Omental fat pad (tissue), 3 donors: ENCODE measurements at regions not wholly inside any gene's neighbourhood (a gene's known extent, or its start where the extent isn't known, plus 50 kb on each side); places are given as distances from the start of the nearest gene placed in this dataset.

ENCODE experiments used
- ATAC-seq: fragments of 150-250 bp; one replicate; pipeline ENCODE4 v1.9.1; 2016; ENCODE audit warnings: mild to moderate bottlenecking, moderate library complexity; ENCODE audit not compliant: low FRiP score
- DNase-seq: peaks from one replicate; pipeline ENCODE4 v3.0.0-alpha.2; 2019; ENCODE audit warnings: low spot score
- CTCF ChIP-seq, 3 donors: fragments of 450-650 bp; IDR thresholded peaks; one replicate each; pipeline ENCODE4 v1.5.1; 2016 to 2017; ENCODE audit warnings: antibody characterized with exemption in 3 of 3, mild to moderate bottlenecking in 3 of 3, moderate library complexity in 2 of 3

GRCh38 chr7:19587291-19587690 is 121.5 kb downstream of the POLR1F start:
- ATAC-seq (no peak), DNase-seq (no peak)
- no peak for TF ChIP-seq CTCF (IDR thresholded peaks at IDR 0.05)

GRCh38 chr7:19585761-19586160 is 123.1 kb downstream of the POLR1F start:
- DNase-seq (no peak), ATAC-seq (no peak)
- TF ChIP-seq CTCF (IDR thresholded peaks at IDR 0.05) = no peak

GRCh38 chr7:19575909-19576557 is 132.8 kb downstream of the POLR1F start:
- no peak for TF ChIP-seq CTCF (IDR thresholded peaks at IDR 0.05)
- DNase-seq (no peak), ATAC-seq (no peak)

GRCh38 chr7:19574131-19574530 is 134.7 kb downstream of the POLR1F start:
- DNase-seq = no peak
- no peak for TF ChIP-seq CTCF (IDR thresholded peaks at IDR 0.05)
- no peak for ATAC-seq

- TF ChIP-seq CTCF (IDR thresholded peaks at IDR 0.05) = no peak
- no peak for DNase-seq
- no peak for ATAC-seq
These were observed 136.3 kb downstream of the POLR1F start for GRCh38 chr7:19572566-19572965.

- TF ChIP-seq CTCF (IDR thresholded peaks at IDR 0.05) = no peak
- ATAC-seq = no peak
These were observed 141.8 kb downstream of the POLR1F start for GRCh38 chr7:19567011-19567410.

GRCh38 chr7:19565602-19566001 is 143.2 kb downstream of the POLR1F start:
- DNase-seq = no peak
- ATAC-seq = no peak
- no peak for TF ChIP-seq CTCF (IDR thresholded peaks at IDR 0.05)

More at GRCh38 chr7:19567011-19567410, 141.8 kb downstream of the POLR1F start:
- no peak for DNase-seq
